ENCODE measurements at regions not wholly inside any gene's neighbourhood (a gene's known extent, or its start where the extent isn't known, plus 50 kb on each side); places are given as distances from the start of the nearest gene placed in this dataset.

DNA sequence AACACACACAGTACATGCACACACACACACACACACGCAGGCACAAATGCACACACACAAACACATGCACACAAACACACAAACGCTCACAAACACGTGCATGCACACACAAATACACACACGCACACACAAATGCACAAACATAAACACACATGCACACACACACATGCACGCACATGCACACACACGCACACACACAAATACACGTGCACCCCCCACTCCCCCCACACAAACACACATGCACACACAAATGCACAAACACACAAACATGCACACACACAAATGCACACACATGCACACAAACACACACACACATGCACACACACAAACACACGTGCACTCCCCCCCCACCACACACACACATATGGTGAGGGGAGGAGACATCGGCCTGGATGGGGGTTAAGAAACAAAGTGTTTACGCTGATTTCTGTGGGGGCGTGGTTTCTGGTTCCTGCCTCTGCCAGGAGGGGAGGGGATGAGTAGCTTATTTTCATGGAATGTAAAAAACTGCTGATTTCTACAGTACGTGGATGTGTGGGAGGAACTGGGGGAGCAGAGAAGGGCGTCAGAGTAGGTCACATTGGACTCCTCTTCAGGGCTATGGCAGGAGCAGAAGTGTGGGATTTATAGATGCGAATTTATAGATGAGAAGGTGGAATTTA lies 607.2 kb downstream of the QKI start:
- dilution Hi-C loops (cut with HindIII; ENCODE audit: low sequenced_read_pairs, unreplicated experiment), result no loop called here
- Histone ChIP-seq H3K4ac (ENCODE audit: low read depth, low read length) (no peak overlapping the region), H4K20me1 (ENCODE audit: insufficient read depth, low read length) (no peaks in the 10 kb centered on the region), H3K9ac (ENCODE audit: low read depth, low read length) (no peak overlapping the region), H4K91ac (ENCODE audit: insufficient read depth, low read depth, low read length) (no peak overlapping the region), H2BK15ac (ENCODE audit: low read depth, low read length) (no peak overlapping the region), H2BK120ac (ENCODE audit: low read depth, low read length) (no peak overlapping the region), H2AFZ (replicated peaks; ENCODE audit: low read length, poor library complexity) (peak overlapping the region; percentile 9), H3K36me3 (ENCODE audit: control insufficient read depth, insufficient read depth, low read length) (no peaks in the 10 kb centered on the region), H3K4me3 (ENCODE audit: insufficient read depth, low read depth, low read length) (no peak overlapping the region), H3K56ac (ENCODE audit: extremely low read depth, insufficient read depth, low read length) (no peak overlapping the region), H2AK5ac (ENCODE audit: low read depth, low read length) (no peak overlapping the region), H3K9me3 (ENCODE audit: control insufficient read depth, insufficient read depth, low read length) (peaks cover 18% of the 10 kb centered on the region), H4K5ac (ENCODE audit: low read depth, low read length) (no peak overlapping the region), H3K4me1 (ENCODE audit: control insufficient read depth, insufficient read depth, low read length) (no peaks in the 10 kb centered on the region), H2BK5ac (ENCODE audit: low read depth, low read length, poor library complexity, severe bottlenecking) (peak overlapping the region; percentile 39), H3K27ac (ENCODE audit: insufficient read depth, low read length) (no peak overlapping the region), H2AK9ac (replicated peaks; ENCODE audit: low read depth, low read length, poor library complexity) (no peak overlapping the region), H2BK20ac (ENCODE audit: low read depth, low read length) (no peak overlapping the region), H3K18ac (ENCODE audit: low read depth, low read length) (no peak overlapping the region), H3K14ac (replicated peaks; ENCODE audit: low read depth, low read length) (no peak overlapping the region), H3K27me3 (ENCODE audit: control insufficient read depth, insufficient read depth, low read length) (no peaks in the 10 kb centered on the region), H3K4me2 (ENCODE audit: low read depth, low read length) (no peak overlapping the region), H3K79me1 (ENCODE audit: low read depth in 1 of 2, low read length in 2 of 2) (no peaks in the 10 kb centered on the region), H4K8ac (ENCODE audit: low read depth in 2 of 2, low read length in 2 of 2) (no peak overlapping the region), H3K23ac (ENCODE audit: low read depth, low read length) (no peak overlapping the region), H3K9me1 (ENCODE audit: insufficient read depth, low read length) (no peaks in the 10 kb centered on the region)
- in situ Hi-C loops (cut with MboI; ENCODE audit: low sequenced_read_pairs), result no loop called here
- BruUV-seq (replicated peaks), result no TSS peak
- DNase-seq, result no peak
- WGBS, 2 experiments (ENCODE audit: extremely low coverage in 2 of 2, insufficient read length in 1 of 2), result 13 to 100% methylated on average over 1 to 3 of the region's 14 CpGs
- ChIA-PET CTCF (no interaction called here), POLR2A (ENCODE audit: unreplicated experiment) (no interaction called here)
- no peak for ATAC-seq (ENCODE audit: low read depth)
- TF ChIP-seq CEBPB (IDR thresholded peaks at IDR 0.05; ENCODE audit: low read depth, low read length) (no peak), MXI1 (IDR thresholded peaks at IDR 0.05; ENCODE audit: borderline replicate concordance, low read depth, low read length) (no peak)
- intact Hi-C loops (cut with micrococcal nuclease), result no loop called here

Measured in IMR-90 (cell line).